HUES64 (cell line): ENCODE measurements at regions not wholly inside any gene's neighbourhood (a gene's known extent, or its start where the extent isn't known, plus 50 kb on each side); places are given as distances from the start of the nearest gene placed in this dataset.
A peak's percentile ranks its signal among the peaks of the same experiment; 100 is the strongest.

Experiments
- H3K27ac ChIP-seq: 2 replicates; pipeline ENCODE4 v1.7.0; 2013; ENCODE audit warnings: low read depth, low read length, inconsistent platforms
- H3K27me3 ChIP-seq: 2 replicates; pipeline ENCODE4 v1.6.1; 2013; ENCODE audit warnings: mild to moderate bottlenecking, low read length; ENCODE audit not compliant: insufficient read depth
- H3K36me3 ChIP-seq: 2 replicates; pipeline ENCODE4 v1.6.1; 2013; ENCODE audit warnings: mild to moderate bottlenecking, low read length; ENCODE audit not compliant: insufficient read depth
- H3K4me1 ChIP-seq: 2 replicates; pipeline ENCODE4 v1.6.1; 2013; ENCODE audit warnings: mild to moderate bottlenecking, low read length, moderate library complexity; ENCODE audit not compliant: insufficient read depth
- H3K4me3 ChIP-seq: 2 replicates; pipeline ENCODE4 v1.5.1; 2013; ENCODE audit warnings: mild to moderate bottlenecking, low read length, moderate library complexity
- H3K9ac ChIP-seq: 2 replicates; pipeline ENCODE4 v1.6.1; 2013; ENCODE audit warnings: mild to moderate bottlenecking, low read depth, low read length
- H3K9me3 ChIP-seq: 2 replicates; pipeline ENCODE4 v1.6.1; 2013; ENCODE audit warnings: low read depth, low read length; ENCODE audit not compliant: insufficient read depth
- WGBS: fragments of 150-250, 120-280 bp; methylation state at CpG from one replicate; pipeline ENCODE4 v1.1.7; 2013; ENCODE audit warnings: missing lambda C conversion rate; 5-methylcytosine and 5-hydroxymethylcytosine counted together

GRCh38 chr16:6946106-6946505 is 386.5 kb upstream of the RBFOX1 start:
- Histone ChIP-seq H3K4me3 (no peak overlapping the region), H3K27ac (no peak overlapping the region), H3K9me3 (no peaks in the 10 kb centered on the region), H3K9ac (no peak overlapping the region), H3K36me3 (no peaks in the 10 kb centered on the region), H3K27me3 (no peaks in the 10 kb centered on the region), H3K4me1 (no peaks in the 10 kb centered on the region)
- 100% methylated on average over 1 of the region's 1 CpG for WGBS

GRCh38 chr16:6940968-6941367 is 391.7 kb upstream of the RBFOX1 start:
- Histone ChIP-seq H3K27me3 (no peaks in the 10 kb centered on the region), H3K4me3 (no peak overlapping the region), H3K4me1 (peaks cover 5% of the 10 kb centered on the region; the same call in 1 of the 2 replicates), H3K9me3 (no peaks in the 10 kb centered on the region), H3K27ac (no peak overlapping the region), H3K36me3 (no peaks in the 10 kb centered on the region), H3K9ac (no peak overlapping the region)
- WGBS, result 98% methylated on average over 5 of the region's 5 CpGs

- H3K27ac ChIP-seq, result no peak overlapping the region
- H3K27me3 ChIP-seq, result no peaks in the 10 kb centered on the region
- H3K9me3 ChIP-seq, result no peaks in the 10 kb centered on the region
- 90% methylated on average over 5 of the region's 5 CpGs for WGBS
- no peaks in the 10 kb centered on the region for H3K36me3 ChIP-seq
- H3K9ac ChIP-seq, result no peak overlapping the region
- no peak overlapping the region for H3K4me3 ChIP-seq
- H3K4me1 ChIP-seq, result peaks cover 5% of the 10 kb centered on the region; the same call in 1 of the 2 replicates
Observed at GRCh38 chr16:6937641-6938040, 395.0 kb upstream of the RBFOX1 start.

GRCh38 chr16:6932871-6933385 is 399.7 kb upstream of the RBFOX1 start:
- peaks cover 20% of the 10 kb centered on the region for H3K4me1 ChIP-seq
- no peak overlapping the region for H3K4me3 ChIP-seq
- no peaks in the 10 kb centered on the region for H3K9me3 ChIP-seq
- H3K27ac ChIP-seq, result no peak overlapping the region
- WGBS, result over 99% methylated on average over 5 of the region's 5 CpGs
- no peaks in the 10 kb centered on the region for H3K36me3 ChIP-seq
- H3K27me3 ChIP-seq, result no peaks in the 10 kb centered on the region
- H3K9ac ChIP-seq, result no peak overlapping the region

- Histone ChIP-seq H3K36me3 (no peaks in the 10 kb centered on the region), H3K4me1 (peaks cover 23% of the 10 kb centered on the region), H3K4me3 (no peak overlapping the region), H3K27ac (no peak overlapping the region), H3K27me3 (no peaks in the 10 kb centered on the region), H3K9me3 (no peaks in the 10 kb centered on the region), H3K9ac (no peak overlapping the region)
- WGBS, result 89% methylated on average over 4 of the region's 4 CpGs
Observed at GRCh38 chr16:6929868-6930267, 402.8 kb upstream of the RBFOX1 start.

GRCh38 chr16:6926762-6927161 is 405.9 kb upstream of the RBFOX1 start:
- no peaks in the 10 kb centered on the region for H3K9me3 ChIP-seq
- H3K36me3 ChIP-seq, result no peaks in the 10 kb centered on the region
- peak overlapping the region; percentile 74 for H3K27ac ChIP-seq
- WGBS, result 15% methylated on average over 7 of the region's 7 CpGs
- peaks cover 23% of the 10 kb centered on the region for H3K4me1 ChIP-seq
- no peak overlapping the region for H3K9ac ChIP-seq
- H3K27me3 ChIP-seq, result no peaks in the 10 kb centered on the region
- no peak overlapping the region for H3K4me3 ChIP-seq

- Histone ChIP-seq H3K36me3 (no peaks in the 10 kb centered on the region), H3K4me1 (peaks cover 23% of the 10 kb centered on the region), H3K9ac (no peak overlapping the region), H3K9me3 (no peaks in the 10 kb centered on the region), H3K27me3 (no peaks in the 10 kb centered on the region), H3K4me3 (no peak overlapping the region), H3K27ac (peak overlapping the region; percentile 74)
- whole genome bisulfite sequencing, result 35% methylated on average over 6 of the region's 6 CpGs
Observed at GRCh38 chr16:6926341-6926740, 406.3 kb upstream of the RBFOX1 start.

- WGBS, result 93% methylated on average over 6 of the region's 7 CpGs
Observed at GRCh38 chr16:6918646-6919045, 414.0 kb upstream of the RBFOX1 start.

GRCh38 chr16:6916946-6917345 is 415.7 kb upstream of the RBFOX1 start:
- Histone ChIP-seq H3K9ac (no peak overlapping the region), H3K27me3 (no peaks in the 10 kb centered on the region), H3K4me3 (no peak overlapping the region), H3K27ac (no peak overlapping the region), H3K9me3 (no peaks in the 10 kb centered on the region), H3K36me3 (no peaks in the 10 kb centered on the region), H3K4me1 (no peaks in the 10 kb centered on the region)
- WGBS, result 98% methylated on average over 2 of the region's 2 CpGs

More at GRCh38 chr16:6918646-6919045, 414.0 kb upstream of the RBFOX1 start:
- no peaks in the 10 kb centered on the region for H3K36me3 ChIP-seq
- no peaks in the 10 kb centered on the region for H3K27me3 ChIP-seq
- no peak overlapping the region for H3K27ac ChIP-seq
- H3K4me3 ChIP-seq, result no peak overlapping the region
- no peaks in the 10 kb centered on the region for H3K4me1 ChIP-seq
- no peaks in the 10 kb centered on the region for H3K9me3 ChIP-seq
- no peak overlapping the region for H3K9ac ChIP-seq

- H3K9me3 ChIP-seq, result no peaks in the 10 kb centered on the region
- H3K9ac ChIP-seq, result no peak overlapping the region
- H3K27ac ChIP-seq, result no peak overlapping the region
- no peaks in the 10 kb centered on the region for H3K36me3 ChIP-seq
- peaks cover 8% of the 10 kb centered on the region; the same call in 1 of the 2 replicates for H3K27me3 ChIP-seq
- H3K4me3 ChIP-seq, result no peak overlapping the region
- 91% methylated on average over 5 of the region's 5 CpGs for WGBS
- H3K4me1 ChIP-seq, result no peaks in the 10 kb centered on the region
Observed at GRCh38 chr16:6913566-6913965, 419.1 kb upstream of the RBFOX1 start.

GRCh38 chr16:6910301-6910700 is 422.3 kb upstream of the RBFOX1 start:
- 62% methylated on average over 5 of the region's 5 CpGs for WGBS
- H3K9ac ChIP-seq, result no peak overlapping the region
- H3K4me3 ChIP-seq, result no peak overlapping the region
- H3K27me3 ChIP-seq, result peaks cover 36% of the 10 kb centered on the region
- H3K4me1 ChIP-seq, result peaks cover 5% of the 10 kb centered on the region; the same call in 1 of the 2 replicates
- H3K27ac ChIP-seq, result no peak overlapping the region
- H3K9me3 ChIP-seq, result no peaks in the 10 kb centered on the region
- H3K36me3 ChIP-seq, result no peaks in the 10 kb centered on the region

- Histone ChIP-seq H3K9me3 (no peaks in the 10 kb centered on the region), H3K4me3 (no peak overlapping the region), H3K36me3 (no peaks in the 10 kb centered on the region), H3K4me1 (peaks cover 21% of the 10 kb centered on the region), H3K9ac (no peak overlapping the region), H3K27me3 (peaks cover 71% of the 10 kb centered on the region), H3K27ac (no peak overlapping the region)
- WGBS, result 76% methylated on average over 2 of the region's 3 CpGs
Observed at GRCh38 chr16:6905601-6906000, 427.0 kb upstream of the RBFOX1 start.
